Fibroblast of peridontal ligament (primary cell): ENCODE measurements at regions not wholly inside any gene's neighbourhood (a gene's known extent, or its start where the extent isn't known, plus 50 kb on each side); places are given as distances from the start of the nearest gene placed in this dataset.

Experiments used
- DNase-seq: peaks from one replicate; pipeline ENCODE4 v3.0.0-alpha.2; 2010; ENCODE audit errors: extremely low read depth

DNA sequence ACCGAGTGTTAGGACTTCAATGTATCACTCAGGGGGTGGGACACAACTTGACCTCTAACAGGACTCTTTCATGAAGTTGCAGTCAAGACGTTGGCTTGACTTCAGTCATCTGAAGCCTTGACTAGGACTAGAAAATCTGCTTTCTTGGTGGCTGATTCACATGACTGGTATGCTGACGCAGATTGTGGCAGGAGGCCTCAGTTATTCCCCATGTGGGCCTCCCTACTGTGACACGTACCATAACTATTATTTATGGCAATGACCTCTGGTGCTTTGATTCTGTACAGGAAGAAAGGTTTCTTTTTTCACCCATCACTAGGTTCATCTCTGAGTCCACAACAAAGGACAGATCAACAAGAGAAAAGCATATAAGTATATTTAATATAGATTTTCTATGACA is 270.4 kb downstream of the NEDD1 start:
- no peak for DNase-seq

DNA sequence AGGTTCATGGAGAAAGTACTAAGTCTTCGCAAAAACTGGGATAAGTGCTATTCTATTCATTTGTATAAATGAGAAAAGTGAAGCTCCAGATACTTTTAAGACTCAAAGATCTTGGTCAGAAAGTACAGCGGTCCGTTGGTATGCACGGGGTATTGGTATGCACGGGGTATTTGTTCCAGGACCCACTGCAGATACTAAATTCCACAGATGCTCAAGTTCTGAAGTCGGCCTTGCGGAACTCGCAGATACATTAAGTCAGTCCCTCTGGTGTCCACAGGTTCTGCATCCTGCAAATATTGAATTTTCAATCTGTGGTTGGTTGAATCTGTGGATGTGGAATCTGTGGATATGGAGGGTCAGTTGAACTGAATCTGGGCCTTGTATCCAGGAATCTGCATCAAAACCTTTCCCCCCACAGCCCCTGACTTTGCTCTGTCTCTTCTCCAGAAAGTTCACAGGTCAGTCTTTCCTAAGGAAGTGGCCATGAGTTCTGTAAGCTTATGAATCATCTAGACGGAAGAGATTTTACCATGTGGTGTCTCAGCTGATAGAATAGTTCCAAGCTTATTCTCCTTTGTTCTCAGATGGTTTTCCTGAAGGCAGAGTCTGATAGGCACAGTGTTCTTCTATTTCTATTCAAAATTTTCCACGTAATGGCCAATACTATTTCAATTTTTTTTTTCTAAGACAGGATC is 274.7 kb downstream of the NEDD1 start:
- no peak for DNase-seq

DNA sequence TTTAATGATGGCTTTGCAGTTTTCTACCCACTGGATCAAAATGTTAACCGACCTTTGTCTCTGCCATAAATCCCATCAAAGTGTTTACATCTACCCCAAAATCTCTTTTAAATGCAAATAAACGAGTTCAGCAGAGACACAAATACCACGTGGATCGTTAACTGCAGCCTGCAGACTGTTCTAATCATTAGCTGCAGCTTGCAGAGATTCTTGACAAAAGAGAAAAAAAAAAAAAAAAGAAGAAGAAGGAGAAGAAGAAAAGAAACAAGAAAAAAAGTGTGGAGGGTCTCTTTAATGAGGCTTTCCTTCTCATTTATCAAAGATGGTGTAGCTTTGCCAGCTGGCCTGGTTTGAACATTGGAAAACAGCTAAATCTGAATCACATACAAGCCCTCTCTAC is 275.7 kb downstream of the NEDD1 start:
- no peak for DNase-seq

DNA sequence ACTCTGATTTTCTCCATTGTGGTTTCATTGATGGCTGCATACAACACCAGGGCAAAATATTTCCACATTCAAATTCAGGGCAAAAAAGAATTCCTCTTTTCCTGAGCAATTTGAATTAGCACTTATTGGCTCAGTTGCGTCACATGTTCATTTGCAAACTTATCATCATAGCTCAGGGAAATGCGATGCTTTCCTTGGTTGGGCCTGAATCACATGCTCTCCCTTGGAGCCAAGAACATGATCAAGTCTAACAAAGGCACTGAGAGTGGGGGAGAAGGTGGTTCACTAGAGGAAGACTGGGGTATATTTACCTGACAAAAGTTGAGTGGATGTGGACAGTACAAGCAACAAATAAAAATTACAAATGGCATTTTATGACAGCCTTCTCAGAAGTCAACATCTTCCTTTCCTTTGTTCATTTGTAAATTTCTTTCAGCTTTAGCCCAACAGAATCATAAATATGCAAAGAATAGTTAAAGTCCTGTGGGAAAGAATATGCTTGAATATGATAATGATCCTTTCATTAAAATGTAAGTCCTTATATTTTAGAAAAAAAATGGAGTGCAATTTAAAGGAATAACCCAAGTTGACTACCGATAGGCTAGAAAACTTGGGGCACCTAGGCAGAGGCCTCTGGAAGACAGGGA is 277.2 kb downstream of the NEDD1 start:
- no peak for DNase-seq

DNA sequence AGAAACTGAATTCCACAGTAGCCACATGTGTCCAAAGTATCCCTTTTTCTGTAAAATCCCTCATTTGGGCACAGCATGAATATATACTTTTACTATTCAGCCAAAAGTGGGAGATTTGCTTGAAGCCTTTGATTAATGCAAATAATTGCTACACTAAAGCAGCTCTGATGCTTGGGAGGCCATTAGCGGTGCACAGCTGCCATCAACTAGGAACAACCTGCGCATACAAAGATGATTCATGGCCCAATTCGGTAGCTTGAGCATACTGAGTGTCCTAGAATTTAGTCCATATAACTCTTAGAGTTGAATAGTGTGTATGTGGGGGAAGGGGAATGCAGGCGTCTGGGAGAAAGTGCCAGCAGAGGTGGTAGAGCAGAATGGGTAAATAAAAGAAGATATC is 277.0 kb upstream of the RMST start:
- DNase-seq: no peak

DNA sequence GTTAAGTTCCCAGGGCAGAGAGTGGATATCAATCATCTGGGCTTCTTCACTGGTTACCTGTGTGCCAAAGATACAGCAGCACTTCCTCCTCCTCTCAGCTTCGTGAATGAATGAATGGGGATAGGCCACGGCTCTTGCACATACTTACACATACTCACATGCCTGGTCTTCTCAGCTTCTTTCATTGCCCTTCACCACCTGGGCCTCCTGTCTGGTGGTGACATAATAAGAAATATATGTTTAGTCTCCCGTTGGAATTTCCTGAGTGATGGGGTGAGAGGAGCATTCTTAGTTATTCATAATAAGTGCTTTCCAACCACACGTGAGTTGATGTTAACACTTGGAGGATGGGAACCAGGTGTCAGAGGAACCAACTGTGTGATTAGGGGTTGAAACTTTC is 268.1 kb upstream of the RMST start:
- no peak for DNase-seq

DNA sequence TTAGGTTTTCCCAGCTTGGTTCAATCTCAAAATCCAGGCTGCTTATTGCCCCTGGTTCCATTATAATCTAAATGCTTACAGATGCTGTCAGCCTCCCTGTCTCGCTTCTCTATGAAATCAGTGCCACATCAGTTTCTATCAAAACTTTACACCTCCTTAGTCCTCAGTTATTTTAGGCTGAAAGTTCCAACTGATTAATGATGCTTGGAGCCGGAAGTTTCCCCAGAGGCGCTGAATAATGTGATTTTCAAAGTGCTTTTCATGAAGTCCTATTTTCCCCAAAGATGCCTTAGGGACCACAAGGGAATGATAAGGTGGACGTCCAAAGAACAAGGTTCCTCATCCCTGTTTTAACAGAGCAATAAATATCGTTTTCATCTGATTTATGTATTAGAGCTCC is 262.4 kb upstream of the RMST start:
- DNase-seq: no peak

DNA sequence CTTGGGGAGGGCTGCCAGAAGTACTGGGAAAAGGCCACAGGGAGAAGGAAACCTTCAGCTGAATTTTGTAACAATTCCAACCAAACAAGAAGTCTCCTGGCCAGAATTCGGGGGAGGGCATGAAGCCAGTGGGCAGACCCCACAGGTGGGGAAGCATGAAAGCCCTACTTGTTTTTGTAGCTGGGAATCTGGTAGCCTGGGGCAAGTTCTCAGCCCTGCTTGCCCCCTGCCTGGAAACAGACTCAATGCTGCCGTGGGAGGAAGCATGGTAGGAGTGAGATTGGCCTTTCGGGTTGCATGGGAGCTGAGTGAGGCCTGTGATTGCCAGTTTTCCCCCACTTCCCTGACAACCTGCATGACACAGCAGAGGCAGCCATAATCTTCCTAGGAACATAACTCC is 259.2 kb upstream of the RMST start:
- no peak for DNase-seq

DNA sequence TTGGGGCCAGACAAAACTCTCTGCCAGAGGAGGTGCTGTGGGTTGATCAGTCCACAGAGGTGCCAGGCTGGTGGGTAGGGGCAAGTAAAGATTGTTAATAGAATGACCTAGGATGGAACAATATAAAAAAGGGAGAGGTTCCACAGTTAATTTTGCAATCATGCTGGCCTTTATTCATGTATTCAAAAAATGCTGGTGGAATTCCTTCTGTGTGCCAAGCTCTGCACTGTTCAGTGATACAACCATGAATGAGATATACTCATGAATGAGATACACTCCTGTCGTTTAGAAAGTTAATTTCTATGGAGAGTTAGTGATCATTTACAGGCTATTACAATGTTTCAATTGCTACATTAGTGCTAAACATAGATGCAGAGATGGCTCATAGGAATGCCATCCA is 252.6 kb upstream of the RMST start:
- no peak for DNase-seq

DNA sequence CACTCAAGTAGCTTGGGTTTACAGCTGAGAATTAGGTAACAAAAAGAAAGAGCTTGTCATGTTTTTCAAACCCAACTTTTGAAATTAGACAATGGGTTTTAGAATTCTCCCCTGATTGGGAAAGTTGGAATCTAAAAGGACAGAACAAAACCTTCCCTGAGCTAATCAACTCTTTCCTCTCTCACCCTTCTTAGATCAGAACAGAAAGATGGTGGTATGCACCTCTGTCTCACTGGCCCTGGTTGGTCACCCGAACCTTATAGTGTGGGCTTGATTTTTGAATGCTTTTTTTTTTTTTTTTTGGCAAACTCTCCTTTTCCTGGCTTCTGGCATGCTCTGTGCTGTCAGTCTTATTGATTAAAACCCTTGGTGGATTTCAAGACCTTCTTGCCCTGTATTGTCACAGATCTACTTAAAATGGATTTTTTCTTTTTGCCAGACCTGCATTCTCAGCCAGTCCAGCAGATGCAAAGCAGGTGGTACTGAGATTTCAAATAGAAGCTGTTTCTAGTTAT is 251.1 kb upstream of the RMST start:
- no peak for DNase-seq

DNA sequence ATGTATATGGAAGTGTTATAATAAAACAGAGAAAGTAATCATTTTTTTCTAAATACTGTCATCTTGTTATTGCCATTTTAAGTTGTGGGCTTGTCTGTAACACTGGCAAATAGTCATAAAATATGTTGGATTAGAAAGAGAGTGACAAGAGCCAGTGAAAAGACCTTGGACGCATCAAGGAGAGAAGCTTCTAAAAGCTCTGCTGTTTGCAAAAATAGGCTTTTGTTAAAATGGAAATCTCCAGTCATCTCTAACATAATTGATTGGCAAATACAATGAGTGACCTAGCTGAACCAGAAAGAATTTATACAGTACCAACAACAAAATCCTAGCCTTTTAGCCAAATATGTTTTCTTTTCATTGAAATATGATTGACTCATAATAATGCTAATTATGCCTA is 245.8 kb upstream of the RMST start:
- no peak for DNase-seq

DNA sequence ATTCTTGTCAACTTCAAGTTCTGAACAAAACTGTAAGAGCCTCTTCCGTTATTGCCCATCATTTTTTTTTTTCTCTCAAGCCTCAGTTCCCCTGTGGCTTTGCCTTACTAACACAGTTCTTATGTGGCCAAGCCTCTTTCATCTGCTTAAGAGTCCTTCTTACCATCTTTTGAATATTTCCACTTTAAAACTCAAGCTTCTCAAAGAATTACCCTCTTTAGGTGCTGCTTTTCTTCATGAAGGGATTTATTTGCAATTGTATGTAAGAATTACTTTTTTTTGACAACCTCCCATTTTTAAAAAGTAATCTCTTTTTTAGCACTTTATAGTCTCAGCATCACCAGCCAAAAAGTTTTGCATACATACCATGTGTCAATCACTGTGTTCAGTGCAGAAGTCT is 240.2 kb upstream of the RMST start:
- no peak for DNase-seq

DNA sequence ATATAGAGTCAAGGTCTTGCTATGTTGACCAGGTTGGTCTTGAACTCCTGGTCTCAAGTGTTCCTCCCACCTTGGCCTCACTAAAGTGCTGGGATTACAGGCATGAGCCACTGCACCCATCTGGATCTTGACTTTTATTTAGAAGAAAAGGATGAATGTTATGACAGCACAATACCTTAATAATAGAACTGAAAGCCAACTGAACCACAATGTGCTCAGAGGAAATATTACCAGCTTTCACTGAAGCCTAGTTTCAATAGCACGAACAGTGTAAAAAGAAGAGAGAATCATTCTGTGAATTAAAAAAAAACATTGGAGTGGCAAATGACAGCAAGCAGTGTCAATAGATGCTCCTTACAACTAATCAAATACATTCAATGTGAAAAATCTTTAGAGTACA is 239.2 kb upstream of the RMST start:
- no peak for DNase-seq

DNA sequence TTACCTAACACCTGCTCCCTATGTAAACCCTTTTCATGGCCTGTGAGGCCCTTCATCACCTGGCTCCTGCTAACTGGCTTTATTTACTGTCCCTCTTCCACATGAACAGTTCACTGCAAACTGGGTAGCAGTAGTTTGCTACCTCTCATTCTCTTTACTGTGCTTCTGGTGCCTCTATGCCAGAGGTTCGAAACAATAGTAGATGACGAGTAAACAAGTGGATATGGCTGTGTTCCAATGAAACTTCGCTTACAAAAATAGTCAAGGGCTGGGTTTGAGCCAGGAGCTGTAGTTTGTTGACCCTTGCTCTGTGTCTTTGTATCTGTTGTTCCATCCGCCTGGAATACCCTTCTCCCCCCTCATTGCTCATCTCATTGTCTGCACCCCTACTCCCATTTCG is 233.6 kb upstream of the RMST start:
- no peak for DNase-seq

DNA sequence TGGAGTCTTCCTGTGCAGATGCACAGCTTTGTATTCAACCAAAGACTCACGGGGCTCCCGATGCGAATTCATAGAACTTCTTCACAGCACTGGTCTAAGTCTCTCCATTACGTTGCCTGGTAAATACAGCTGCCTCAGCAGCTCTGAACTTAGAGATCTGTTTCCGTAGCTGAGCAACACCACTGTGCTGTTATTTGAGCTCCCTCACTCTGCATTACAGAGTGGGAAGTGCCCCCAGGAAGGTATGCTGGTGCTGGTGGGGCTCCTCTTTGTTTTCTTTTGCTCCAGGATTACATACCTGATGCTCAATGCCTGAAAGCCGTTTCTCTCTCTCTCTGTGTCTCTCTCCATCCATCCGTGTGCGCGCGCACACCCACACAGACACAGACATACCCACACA is 227.5 kb upstream of the RMST start:
- DNase-seq: no peak

DNA sequence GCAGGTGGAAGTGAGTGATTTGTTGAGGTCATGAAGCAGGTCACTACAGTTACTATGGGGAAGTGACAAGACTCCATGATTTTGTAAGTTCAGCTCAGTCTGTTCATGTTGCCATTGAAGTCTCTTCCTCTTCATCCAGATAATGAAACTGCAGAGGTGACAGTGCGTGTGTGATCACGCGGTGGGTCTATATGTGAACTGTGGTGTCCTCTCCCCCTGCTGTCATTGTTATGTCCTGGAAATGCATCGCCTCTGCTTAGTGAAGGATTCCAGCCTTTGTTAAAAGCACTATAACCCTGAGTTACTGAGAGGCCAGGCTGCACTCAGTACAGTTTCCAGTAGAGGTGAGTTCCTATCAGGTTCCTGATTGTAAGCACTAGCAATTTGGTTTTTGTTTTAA is 216.2 kb upstream of the RMST start:
- DNase-seq: no peak

DNA sequence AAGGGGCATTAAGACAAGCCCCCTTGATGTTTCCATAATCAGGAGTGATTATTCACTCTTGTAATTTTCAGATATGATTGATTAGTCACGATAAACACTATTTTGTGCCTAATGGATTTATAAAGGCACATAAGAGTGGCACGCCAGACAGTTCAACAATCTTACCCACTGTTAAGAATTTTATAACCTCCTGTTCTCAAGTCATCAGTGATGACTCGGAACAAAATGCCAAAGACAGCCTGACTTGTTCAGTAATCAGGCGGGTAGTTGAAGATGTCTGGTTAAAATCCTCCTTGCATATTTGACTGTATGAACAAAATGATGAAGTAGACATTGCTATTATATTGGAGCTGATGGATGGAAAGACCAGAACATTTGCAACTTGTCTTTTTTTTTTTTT is 212.1 kb upstream of the RMST start:
- DNase-seq: no peak

DNA sequence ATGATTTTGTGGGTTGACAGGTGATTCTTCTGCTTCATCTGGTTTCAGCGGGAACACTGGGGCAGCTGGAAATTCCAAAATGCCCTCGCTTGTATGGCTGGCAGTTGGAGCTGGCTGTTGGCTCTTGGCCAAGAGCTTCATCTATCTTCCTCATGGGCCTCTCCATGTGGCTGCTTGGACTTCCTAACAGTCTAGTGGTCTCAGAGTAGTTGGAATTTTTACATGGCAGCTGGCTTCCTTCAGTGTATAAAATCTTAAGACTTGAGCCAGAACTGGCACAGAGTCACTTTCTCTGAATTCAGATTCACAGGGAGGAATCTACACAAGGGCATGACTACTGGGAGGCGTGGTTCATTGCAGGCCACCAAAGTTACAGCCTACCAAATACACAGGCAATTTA is 204.9 kb upstream of the RMST start:
- DNase-seq: no peak

DNA sequence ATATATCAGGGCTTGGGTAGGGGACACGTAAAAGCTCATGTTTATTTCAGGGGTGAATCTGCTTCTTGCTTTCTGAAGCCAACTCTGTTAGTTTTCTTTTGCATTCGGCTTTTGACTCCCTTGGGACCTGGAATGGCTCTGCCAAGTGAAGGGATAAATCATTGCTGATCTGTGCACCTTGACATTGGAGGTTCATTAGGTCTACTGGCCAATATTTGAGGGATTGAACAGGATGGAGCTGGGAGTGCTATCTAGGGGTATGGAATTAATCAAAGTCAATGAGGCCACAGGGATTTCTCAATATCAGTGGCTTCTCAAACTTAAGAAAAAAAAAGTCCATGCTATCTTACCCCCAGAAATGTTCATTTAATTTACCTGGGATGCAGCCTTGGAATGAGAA is 203.5 kb upstream of the RMST start:
- DNase-seq: no peak

DNA sequence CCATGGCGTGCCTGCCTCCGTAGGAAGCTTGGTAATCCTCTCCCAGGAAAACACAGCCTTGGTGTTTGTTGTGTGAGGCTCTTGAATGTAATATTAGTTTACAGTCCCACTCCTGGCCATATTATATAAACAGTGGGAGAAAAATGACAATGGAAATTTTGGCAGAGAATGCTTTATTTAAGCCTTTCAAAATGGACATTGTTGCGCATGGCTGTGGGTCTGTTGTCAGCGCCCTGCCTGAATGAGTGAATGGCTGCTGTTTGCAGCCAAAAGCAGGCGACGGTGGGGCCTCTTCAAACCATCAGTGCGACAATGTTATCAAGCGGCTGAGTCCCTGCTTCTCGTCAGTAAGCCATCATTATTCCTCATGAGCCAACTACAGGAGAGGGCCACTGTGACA is 201.8 kb upstream of the RMST start:
- DNase-seq: no peak

DNA sequence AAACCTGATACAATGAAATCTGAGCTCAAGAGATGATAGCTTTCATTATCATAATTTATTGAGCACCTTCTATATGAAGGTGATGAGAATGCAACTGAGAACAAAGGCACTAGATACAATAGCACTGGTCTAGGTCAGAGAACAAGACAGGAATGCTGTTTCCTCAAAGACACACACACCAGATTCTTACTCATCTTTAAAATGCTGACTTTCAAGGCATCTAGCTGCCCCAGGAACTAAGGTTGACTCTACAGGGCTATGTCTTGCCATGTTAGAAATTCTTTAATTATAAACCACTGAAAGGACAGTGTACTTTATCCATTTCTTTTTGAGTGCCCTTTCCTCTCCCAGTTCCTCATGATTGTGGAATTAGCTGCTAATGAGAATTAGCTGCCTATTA is 195.4 kb upstream of the RMST start:
- DNase-seq: no peak

DNA sequence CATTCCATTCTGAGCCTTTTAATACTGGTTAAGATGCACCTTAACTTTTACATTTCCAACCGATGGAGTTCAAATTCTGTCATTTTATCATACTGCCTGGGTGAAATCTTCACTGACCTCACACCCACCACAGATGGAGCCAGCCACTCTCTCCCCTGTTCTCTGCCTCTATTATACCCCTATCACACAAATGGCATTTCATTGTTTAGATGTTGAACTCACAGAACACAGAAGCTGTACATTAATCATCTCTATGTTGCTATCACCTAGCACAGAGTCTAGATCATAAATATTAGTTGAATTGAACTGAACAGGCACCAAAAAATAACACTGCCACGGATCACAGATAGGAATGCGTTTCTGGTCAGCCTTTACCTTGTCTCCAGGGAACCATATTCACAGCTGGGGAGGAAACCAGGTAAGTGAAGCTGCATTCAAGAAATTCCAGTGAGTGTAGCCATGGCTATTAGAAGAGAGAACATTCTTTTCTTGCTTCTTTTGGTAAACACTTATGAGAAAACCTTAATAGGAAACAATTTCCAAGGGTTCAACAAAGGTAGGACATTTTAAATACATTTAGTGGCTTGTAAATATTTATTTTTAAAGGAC is 194.9 kb upstream of the RMST start:
- DNase-seq: no peak

DNA sequence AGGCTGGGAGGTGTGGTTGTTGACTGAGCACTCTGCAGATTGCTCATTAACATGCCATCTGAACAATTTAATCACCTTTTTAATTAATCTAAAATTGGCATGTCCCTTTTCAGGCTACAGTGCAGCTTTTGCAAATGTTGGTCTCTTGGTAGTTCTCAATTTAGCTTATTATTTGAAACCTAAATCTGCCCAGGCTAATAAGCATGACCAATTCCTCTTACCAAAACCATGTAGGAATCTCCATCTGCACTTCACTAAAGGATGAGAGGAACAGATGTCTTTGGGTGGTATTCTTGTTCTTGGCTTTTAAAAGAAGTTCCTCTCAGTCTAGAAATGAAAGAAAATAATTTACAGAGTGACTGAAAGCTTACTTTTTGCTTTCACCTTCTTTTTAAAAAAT is 190.1 kb upstream of the RMST start:
- no peak for DNase-seq
